Liver (tissue), 8 donors: ENCODE measurements at regions not wholly inside any gene's neighbourhood (a gene's known extent, or its start where the extent isn't known, plus 50 kb on each side); places are given as distances from the start of the nearest gene placed in this dataset.

Experiments used
- DNase-seq: peaks from one replicate; pipeline ENCODE4 v3.0.0-alpha.2; 2017; ENCODE audit warnings: low spot score
- H3K27ac ChIP-seq, 2 donors: one replicate each; pipeline ENCODE4 v1.7.0; 2013; ENCODE audit warnings: inconsistent platforms in 2 of 2, low read length in 2 of 2, control low read depth in 1 of 2, low read depth in 1 of 2, mild to moderate bottlenecking in 1 of 2
- H3K27me3 ChIP-seq, 4 donors: one replicate each; pipeline versions ENCODE4 v1.6.1 to v1.7.0; 2013; ENCODE audit warnings: low read length in 3 of 4, inconsistent platforms in 1 of 4, mild to moderate bottlenecking in 1 of 4, moderate library complexity in 1 of 4; ENCODE audit not compliant: control insufficient read depth in 4 of 4, insufficient read depth in 4 of 4
- H3K36me3 ChIP-seq, 4 donors: one replicate each; pipeline versions ENCODE4 v1.6.1 to v1.7.0; 2013; ENCODE audit warnings: low read length in 3 of 4, mild to moderate bottlenecking in 3 of 4, low read depth in 1 of 4, moderate library complexity in 1 of 4; ENCODE audit not compliant: control insufficient read depth in 4 of 4, insufficient read depth in 3 of 4
- H3K4me1 ChIP-seq, 4 donors: one replicate each; pipeline versions ENCODE4 v1.6.1 to v1.7.0; 2013; ENCODE audit warnings: low read length in 3 of 4, mild to moderate bottlenecking in 3 of 4, moderate library complexity in 1 of 4; ENCODE audit not compliant: control insufficient read depth in 4 of 4, insufficient read depth in 4 of 4
- H3K4me3 ChIP-seq, 3 donors: one replicate each; pipeline versions ENCODE4 v1.6.1 to v1.7.0; 2013; ENCODE audit warnings: low read length in 3 of 3, control low read depth in 1 of 3, low read depth in 1 of 3, mild to moderate bottlenecking in 1 of 3
- H3K9ac ChIP-seq, 2 donors: one replicate each; pipeline ENCODE4 v1.7.0; 2013; ENCODE audit warnings: low read length in 2 of 2, mild to moderate bottlenecking in 2 of 2, moderate library complexity in 2 of 2, control low read depth in 1 of 2, low read depth in 1 of 2
- H3K9me3 ChIP-seq, 4 donors: one replicate each; pipeline versions ENCODE4 v1.6.1 to v1.7.0; 2013; ENCODE audit warnings: low read length in 3 of 4; ENCODE audit not compliant: control insufficient read depth in 4 of 4
- ATF3 ChIP-seq: IDR thresholded peaks from 2 replicates; pipeline ENCODE4 v1.6.1; 2016; ENCODE audit warnings: antibody characterized with exemption
- CTCF ChIP-seq: fragments of 150-350 bp; IDR thresholded peaks from 2 replicates; pipeline ENCODE4 v1.5.1; 2017; ENCODE audit warnings: improper control_type of control experiment, low read depth, low read length; ENCODE audit not compliant: missing input control
- EGR1 ChIP-seq, 2 donors: IDR thresholded peaks; 2 replicates each; pipeline ENCODE4 v1.6.1; 2016 to 2018; ENCODE audit warnings: antibody characterized with exemption in 2 of 2, low read depth in 2 of 2
- FOXA1 ChIP-seq: IDR thresholded peaks from 2 replicates; pipeline ENCODE4 v1.6.1; 2016; ENCODE audit warnings: antibody characterized with exemption
- FOXA2 ChIP-seq: IDR thresholded peaks from 2 replicates; pipeline ENCODE4 v1.6.1; 2016; ENCODE audit warnings: antibody characterized with exemption
- GABPA ChIP-seq, 2 donors: IDR thresholded peaks in 1 of 2; conservative IDR thresholded peaks in 1 of 2; 2 replicates each; pipeline ENCODE4 v1.6.1; 2016; ENCODE audit warnings: antibody characterized with exemption in 2 of 2, mild to moderate bottlenecking in 1 of 2, moderate library complexity in 1 of 2
- HNF4A ChIP-seq, 2 donors: conservative IDR thresholded peaks; 2 replicates each; pipeline ENCODE4 v1.6.1; 2016; ENCODE audit warnings: antibody characterized with exemption in 2 of 2, mild to moderate bottlenecking in 2 of 2
- HNF4G ChIP-seq: IDR thresholded peaks from 2 replicates; pipeline ENCODE4 v1.6.1; 2016; ENCODE audit warnings: antibody characterized with exemption
- JUND ChIP-seq, 2 donors: IDR thresholded peaks; 2 replicates each; pipeline ENCODE4 v1.6.1; 2016; ENCODE audit warnings: antibody characterized with exemption in 2 of 2
- MAX ChIP-seq: IDR thresholded peaks from 2 replicates; pipeline ENCODE4 v1.6.1; 2016; ENCODE audit warnings: antibody characterized with exemption
- NR2F2 ChIP-seq: IDR thresholded peaks from 2 replicates; pipeline ENCODE4 v1.6.1; 2016; ENCODE audit warnings: antibody characterized with exemption
- RAD21 ChIP-seq, 2 donors: IDR thresholded peaks; 2 replicates each; pipeline ENCODE4 v1.6.1; 2016; ENCODE audit warnings: antibody characterized with exemption in 2 of 2, mild to moderate bottlenecking in 2 of 2
- REST ChIP-seq: IDR thresholded peaks from 2 replicates; pipeline ENCODE4 v1.6.1; 2016; ENCODE audit warnings: antibody characterized with exemption, mild to moderate bottlenecking
- RXRA ChIP-seq, 2 donors: IDR thresholded peaks; 2 replicates each; pipeline ENCODE4 v1.6.1; 2017 to 2018; ENCODE audit warnings: antibody characterized with exemption in 2 of 2, mild to moderate bottlenecking in 1 of 2
- SP1 ChIP-seq: IDR thresholded peaks from 2 replicates; pipeline ENCODE4 v1.6.1; 2018; ENCODE audit warnings: antibody characterized with exemption, mild to moderate bottlenecking
- TAF1 ChIP-seq: conservative IDR thresholded peaks from 2 replicates; pipeline ENCODE4 v1.6.1; 2016; ENCODE audit warnings: antibody characterized with exemption, mild to moderate bottlenecking
- YY1 ChIP-seq: IDR thresholded peaks from 2 replicates; pipeline ENCODE4 v1.6.1; 2016; ENCODE audit warnings: antibody characterized with exemption, mild to moderate bottlenecking
- ZBTB33 ChIP-seq: IDR thresholded peaks from 2 replicates; pipeline ENCODE4 v1.6.1; 2016; ENCODE audit warnings: antibody characterized with exemption
- WGBS: extraction: QIAGEN DNeasy Blood & Tissue Kit; methylation state at CpG from one replicate; pipeline ENCODE4 v1.1.7; 2013; 5-methylcytosine and 5-hydroxymethylcytosine counted together
- donor health status: healthy.
- donor health status: healthy.
- donor health status: healthy.
- donor health status: healthy.
- donor health status: healthy.

GRCh38 chr4:180261346-180261745 is 1981.9 kb upstream of the TENM3 start:
- no peaks in the 10 kb centered on the region for H3K4me1 ChIP-seq
- H3K4me3 ChIP-seq: no peak overlapping the region
- H3K27me3 ChIP-seq: no peaks in the 10 kb centered on the region
- H3K9me3 ChIP-seq: no peaks in the 10 kb centered on the region
- H3K36me3 ChIP-seq: no peaks in the 10 kb centered on the region
- TF ChIP-seq HNF4A (conservative IDR thresholded peaks at IDR 0.05) (no peak), ZBTB33 (no peak), EGR1 (IDR thresholded peaks at IDR 0.05; ENCODE audit: low read depth in 2 of 2) (no peak), RAD21 (IDR thresholded peaks at IDR 0.05) (no peak), ATF3 (no peak), NR2F2 (no peak), YY1 (no peak), TAF1 (no peak), REST (no peak)
- 27% methylated on average over 2 of the region's 2 CpGs for WGBS
- no peak overlapping the region for H3K27ac ChIP-seq
- H3K9ac ChIP-seq: no peak overlapping the region
- DNase-seq: no peak

GRCh38 chr4:180280076-180280475 is 1963.1 kb upstream of the TENM3 start:
- TF ChIP-seq NR2F2 (no peak), HNF4G (no peak), RXRA (IDR thresholded peaks at IDR 0.05) (no peak), FOXA2 (no peak), ZBTB33 (no peak), FOXA1 (no peak), TAF1 (no peak), ATF3 (no peak), MAX (no peak), HNF4A (conservative IDR thresholded peaks at IDR 0.05) (no peak), REST (no peak), CTCF (no peak), GABPA (IDR thresholded peaks at IDR 0.05 in 1 of 2, conservative IDR thresholded peaks at IDR 0.05 in 1 of 2) (no peak), RAD21 (IDR thresholded peaks at IDR 0.05) (no peak), YY1 (no peak), EGR1 (IDR thresholded peaks at IDR 0.05; ENCODE audit: low read depth in 2 of 2) (no peak), SP1 (no peak), JUND (IDR thresholded peaks at IDR 0.05) (no peak)
- DNase-seq: no peak
- H3K4me3 ChIP-seq: no peak overlapping the region
- H3K36me3 ChIP-seq: no peaks in the 10 kb centered on the region
- no peaks in the 10 kb centered on the region for H3K27me3 ChIP-seq
- no peak overlapping the region for H3K27ac ChIP-seq
- H3K9ac ChIP-seq: no peak overlapping the region
- no peaks in the 10 kb centered on the region for H3K9me3 ChIP-seq
- no peaks in the 10 kb centered on the region for H3K4me1 ChIP-seq
- 65% methylated on average over 3 of the region's 3 CpGs for WGBS
